Daoy (cell line): ENCODE measurements at regions not wholly inside any gene's neighbourhood (a gene's known extent, or its start where the extent isn't known, plus 50 kb on each side); places are given as distances from the start of the nearest gene placed in this dataset.
A peak's percentile ranks its signal among the peaks of the same experiment; 100 is the strongest.
"Not testable (repeated sequence)": the region's sequence is repeated elsewhere in the genome, so short reads cannot be mapped to it uniquely, and the experiment has no call there.

Experiments used
- DNase-seq: peaks from one replicate; pipeline ENCODE4 v3.0.0-alpha.2; 2015; ENCODE audit warnings: low read depth

- peak; percentile 6 for DNase-seq
Observed at GRCh38 chr21:19510653-19511052, 1107.1 kb upstream of the TMPRSS15 start.

DNA sequence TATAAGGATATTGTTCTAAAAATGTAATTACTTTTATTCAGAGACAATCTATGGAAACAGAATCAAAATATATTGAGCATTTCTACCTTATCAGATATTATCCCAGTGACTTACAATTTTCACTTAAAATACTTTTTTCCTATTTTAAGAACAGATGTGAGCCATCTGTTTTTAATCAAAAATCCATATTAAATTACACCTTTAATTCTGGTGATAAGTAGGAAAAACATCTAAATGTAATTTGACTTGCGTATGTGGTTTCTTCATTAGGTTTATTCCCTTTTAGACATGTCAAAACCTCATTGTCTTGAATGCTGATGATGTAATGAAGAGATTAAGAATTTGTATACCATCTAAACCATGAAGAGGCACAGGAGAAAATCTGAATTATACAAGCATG lies 1118.8 kb upstream of the TMPRSS15 start:
- no peak for DNase-seq

- no peak for DNase-seq
Observed at GRCh38 chr21:19523061-19523460, 1119.5 kb upstream of the TMPRSS15 start.

- peak; percentile 34 for DNase-seq
Observed at GRCh38 chr21:19523746-19524145, 1120.2 kb upstream of the TMPRSS15 start.

- DNase-seq, result no peak
Observed at GRCh38 chr21:19529031-19529430, 1125.4 kb upstream of the TMPRSS15 start.

GRCh38 chr21:19535356-19535755 lies 1131.8 kb upstream of the TMPRSS15 start:
- DNase-seq, result no peak

- DNase-seq, result no peak
Observed at GRCh38 chr21:19537116-19537515, 1133.5 kb upstream of the TMPRSS15 start.

GRCh38 chr21:19540287-19540686 lies 1136.7 kb upstream of the TMPRSS15 start:
- DNase-seq, result no peak

DNA sequence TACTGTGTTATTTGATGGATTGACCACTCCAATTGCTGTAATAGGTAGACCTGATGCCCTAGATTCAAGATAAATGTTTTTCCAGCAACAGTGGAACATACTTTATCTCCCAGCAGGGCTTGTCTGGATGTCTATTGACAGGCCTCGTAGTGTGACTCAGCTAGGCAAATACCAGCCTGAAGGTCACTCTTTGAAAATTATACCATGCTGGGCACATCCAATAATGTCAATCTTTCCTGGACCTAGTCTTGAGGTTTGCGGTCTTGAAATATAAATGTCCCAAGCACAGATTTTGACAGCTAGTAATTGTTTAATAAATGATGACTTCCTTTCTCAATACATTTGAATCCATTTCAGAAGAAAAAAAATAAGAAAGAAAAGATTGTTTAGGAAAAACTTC lies 1138.0 kb upstream of the TMPRSS15 start:
- DNase-seq, result no peak

- not testable (repeated sequence) for DNase-seq
Observed at GRCh38 chr21:19544493-19544892, 1140.9 kb upstream of the TMPRSS15 start.

DNA sequence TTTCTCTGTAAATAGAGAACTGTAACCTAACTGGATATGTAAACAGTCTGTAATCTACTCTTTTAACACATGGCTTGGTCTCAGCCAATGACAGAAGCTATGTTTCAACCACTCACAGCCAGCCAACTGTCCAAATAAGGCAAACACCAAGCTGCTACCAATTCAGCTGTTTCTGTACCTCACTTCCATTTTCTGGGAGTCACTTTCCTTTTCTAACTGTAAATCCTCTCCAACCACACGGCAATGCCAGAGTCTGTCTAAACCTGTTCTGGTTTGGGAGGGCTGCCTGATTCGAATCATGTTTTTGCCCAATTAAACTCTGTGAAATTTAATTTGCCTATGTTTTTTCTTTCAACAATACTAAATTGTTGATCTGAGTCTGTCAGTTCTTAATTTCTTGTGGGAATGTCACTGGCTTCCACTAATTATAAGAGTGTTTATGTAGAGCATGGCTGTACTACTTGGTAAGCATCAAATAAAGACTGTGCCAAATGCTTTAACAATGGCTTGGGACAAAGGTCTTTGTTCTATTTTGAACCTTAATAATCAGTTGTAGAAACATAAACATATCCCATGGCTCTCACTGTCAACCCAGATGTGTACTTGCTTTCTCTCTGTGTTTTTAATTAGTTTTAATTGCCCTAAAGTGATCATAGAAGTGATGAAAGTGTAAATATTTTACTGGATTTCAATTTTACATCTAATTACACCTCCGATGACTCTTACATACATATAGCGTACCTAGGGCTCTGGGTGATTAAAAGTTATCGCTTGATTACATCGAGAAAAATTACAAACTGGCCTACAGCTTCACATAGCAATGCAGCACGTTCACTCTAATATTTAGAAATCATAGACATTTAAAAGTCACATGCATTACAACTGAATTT lies 1144.6 kb upstream of the TMPRSS15 start:
- no peak for DNase-seq

GRCh38 chr21:19553919-19554615 lies 1150.5 kb upstream of the TMPRSS15 start:
- DNase-seq, result no peak

DNA sequence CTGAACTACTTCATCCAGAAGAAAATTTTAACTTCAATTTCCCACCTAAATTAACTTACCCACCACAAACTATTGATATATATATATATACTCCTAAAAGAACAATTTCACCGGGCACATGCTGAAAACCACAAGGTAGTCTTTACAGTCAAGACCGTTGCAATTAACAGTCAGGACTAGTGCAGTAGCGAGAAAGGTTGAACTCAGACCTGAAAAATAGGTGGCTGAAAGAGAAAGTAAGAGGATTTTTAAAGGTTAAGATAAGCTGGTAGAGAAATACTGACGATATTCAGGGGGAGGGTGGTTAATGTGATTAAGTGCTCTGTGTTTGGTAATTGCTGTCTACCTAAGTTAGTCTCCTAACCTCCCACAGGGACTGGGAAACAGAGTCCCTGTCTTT lies 1153.5 kb upstream of the TMPRSS15 start:
- no peak for DNase-seq

DNA sequence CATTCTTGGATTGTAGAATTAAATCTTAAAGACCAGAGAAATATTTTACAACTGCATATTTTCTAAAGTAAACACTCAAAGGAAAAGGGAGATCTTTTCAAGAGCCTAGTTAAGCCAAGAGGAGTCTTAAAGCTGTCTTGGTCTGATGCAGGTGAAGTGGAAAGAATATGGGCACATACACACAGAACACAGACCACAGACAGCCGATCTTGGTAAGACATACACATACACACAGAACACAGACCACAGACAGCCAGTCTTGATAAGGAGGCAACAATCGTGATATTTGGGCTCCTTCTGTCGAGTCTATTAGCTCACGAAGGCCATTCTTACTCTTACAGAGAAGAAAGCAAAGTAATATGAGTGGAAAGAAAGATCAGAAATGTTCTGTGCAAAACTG lies 1153.9 kb upstream of the TMPRSS15 start:
- no peak for DNase-seq

DNA sequence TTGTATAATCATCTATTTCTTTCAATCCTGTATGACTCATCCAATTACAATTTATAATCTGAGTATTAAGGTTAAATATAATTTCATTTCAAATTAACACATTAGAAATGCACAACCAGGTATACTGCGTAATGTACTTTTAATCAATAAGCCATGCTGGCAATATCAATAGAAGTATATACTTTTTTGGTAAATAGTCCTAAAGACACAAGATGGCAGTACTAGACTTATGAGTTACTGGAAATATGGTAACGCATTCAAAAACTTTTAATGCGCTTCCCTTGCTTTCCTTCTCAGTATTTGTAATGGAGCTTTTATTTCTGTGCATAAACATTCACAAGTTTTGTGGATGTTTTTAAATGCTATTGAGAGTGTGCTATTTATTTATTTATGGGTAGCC lies 1162.0 kb upstream of the TMPRSS15 start:
- no peak for DNase-seq

DNA sequence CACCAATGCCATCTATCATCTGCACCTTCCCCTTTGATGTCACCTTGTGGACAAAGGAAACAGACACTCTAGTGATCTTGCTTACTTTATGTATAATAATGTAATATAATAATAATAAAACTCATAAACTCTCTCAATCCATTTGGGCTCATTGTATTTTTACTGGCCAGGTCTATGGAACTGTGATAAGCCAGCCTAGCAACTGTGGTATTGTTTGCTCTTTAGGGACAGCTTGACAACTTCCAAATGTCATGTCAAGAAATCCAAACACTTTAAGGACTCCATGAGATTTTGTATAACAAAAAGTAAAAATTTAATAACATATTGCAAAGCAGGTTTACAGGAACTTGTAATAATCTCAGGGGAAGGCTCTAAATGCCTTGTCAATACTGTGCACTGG lies 1163.4 kb upstream of the TMPRSS15 start:
- no peak for DNase-seq

DNA sequence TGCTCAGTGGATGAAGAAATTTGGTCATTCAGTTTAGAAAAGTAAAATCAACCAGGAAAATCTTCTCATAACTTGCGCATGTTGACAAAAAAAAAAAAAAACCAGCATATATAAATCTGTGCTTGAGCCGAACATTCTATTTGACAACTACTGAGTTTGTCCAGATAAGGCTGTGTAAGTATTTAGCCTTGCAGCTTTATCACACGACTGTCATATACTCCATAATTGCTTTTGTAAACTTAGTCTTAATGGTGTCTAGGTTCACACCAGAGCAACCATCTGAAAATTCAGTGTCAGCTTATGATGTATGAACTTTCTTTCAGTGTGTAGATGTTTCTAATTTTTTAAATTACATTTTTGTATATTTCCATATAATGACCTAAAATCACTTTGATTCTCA lies 1173.8 kb upstream of the TMPRSS15 start:
- DNase-seq, result no peak

GRCh38 chr21:19590044-19590443 lies 1186.5 kb upstream of the TMPRSS15 start:
- DNase-seq, result no peak

DNA sequence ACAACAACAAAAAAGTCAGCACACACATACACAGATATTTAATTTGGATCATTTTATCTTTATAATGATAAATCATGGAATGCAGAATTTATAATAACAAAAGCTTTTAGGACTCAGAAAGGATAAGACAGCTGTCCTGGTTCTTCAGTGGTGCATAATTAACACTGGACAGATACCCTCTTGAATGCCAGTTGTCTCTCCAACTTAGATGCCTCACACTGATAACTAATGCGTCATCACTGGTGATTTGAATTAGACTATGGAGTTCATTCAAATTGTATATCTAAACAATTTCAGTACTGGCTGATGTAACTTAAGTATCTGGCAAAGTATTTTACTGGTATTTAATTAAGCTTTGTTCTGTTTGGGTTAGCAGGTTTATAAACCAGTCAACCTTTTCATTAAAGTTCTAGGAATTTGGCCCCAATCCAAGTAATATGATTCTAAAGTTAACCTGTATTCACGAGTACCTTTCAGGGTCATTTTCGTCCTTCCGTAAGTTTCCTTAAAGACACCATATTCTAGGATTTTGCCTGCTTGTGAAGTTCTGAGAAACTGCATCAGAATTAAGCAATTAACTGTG lies 1199.5 kb upstream of the TMPRSS15 start:
- DNase-seq, result no peak

DNA sequence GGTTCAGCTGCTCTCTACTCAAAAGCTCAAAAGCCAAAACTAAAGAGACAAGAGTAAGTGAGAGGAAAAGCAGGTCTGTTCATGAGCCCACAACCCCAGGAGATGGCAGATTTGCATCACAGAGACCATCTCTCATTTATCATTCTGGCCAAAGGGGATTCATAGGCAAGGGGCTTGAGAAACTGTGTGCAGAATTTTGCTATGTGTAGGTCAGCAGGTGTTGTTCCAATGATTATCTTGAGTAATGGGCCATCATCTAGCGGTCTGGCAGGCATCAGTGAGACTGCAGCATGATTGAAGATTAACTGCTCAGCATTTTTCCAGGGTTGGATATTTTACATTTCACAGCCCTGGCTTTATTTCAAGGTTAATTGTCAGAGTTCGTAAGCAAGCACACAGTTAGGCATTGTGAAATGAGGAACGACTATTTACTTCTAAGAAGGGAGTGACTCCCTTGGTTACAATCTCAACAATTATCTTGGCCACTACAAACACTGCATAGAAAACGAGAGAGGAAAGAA lies 1204.6 kb upstream of the TMPRSS15 start:
- DNase-seq, result no peak

DNA sequence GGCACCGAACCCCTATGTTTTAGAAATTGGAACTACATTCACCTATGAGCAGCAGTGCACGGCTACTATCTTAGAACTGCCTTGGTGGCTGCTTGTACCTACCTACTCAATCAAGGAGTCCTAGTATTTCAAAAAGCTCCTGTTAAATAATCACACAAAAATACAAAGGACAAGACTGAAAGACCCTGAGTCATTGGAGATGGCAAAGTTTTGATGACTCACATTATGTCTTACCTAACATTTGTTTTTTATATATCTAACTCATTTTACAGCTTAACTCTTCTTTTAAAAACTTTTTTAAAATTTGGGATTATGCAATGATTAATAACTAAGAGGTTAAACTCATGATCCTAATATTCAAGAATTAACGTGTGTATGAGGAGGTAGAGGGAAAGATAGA lies 1206.0 kb upstream of the TMPRSS15 start:
- no peak for DNase-seq

GRCh38 chr21:19621837-19622496 lies 1218.4 kb upstream of the TMPRSS15 start:
- DNase-seq, result no peak
